HUDEP-2 (cell line): ENCODE measurements at regions not wholly inside any gene's neighbourhood (a gene's known extent, or its start where the extent isn't known, plus 50 kb on each side); places are given as distances from the start of the nearest gene placed in this dataset.

Experiments
- DNase-seq, 76 experiments: peaks; one replicate each; lab custom pipeline; 2025; ENCODE audit not compliant: unreplicated experiment in 76 of 76; lab: John Stamatoyannopoulos, UW

GRCh38 chr13:70923863-70924752 is 815.9 kb upstream of the KLHL1 start:
- DNase-seq = no peak

- DNase-seq = no peak
These were observed 803.0 kb upstream of the KLHL1 start for GRCh38 chr13:70911286-70911685.

GRCh38 chr13:70908795-70909194 is 800.5 kb upstream of the KLHL1 start:
- no peak for DNase-seq

DNA sequence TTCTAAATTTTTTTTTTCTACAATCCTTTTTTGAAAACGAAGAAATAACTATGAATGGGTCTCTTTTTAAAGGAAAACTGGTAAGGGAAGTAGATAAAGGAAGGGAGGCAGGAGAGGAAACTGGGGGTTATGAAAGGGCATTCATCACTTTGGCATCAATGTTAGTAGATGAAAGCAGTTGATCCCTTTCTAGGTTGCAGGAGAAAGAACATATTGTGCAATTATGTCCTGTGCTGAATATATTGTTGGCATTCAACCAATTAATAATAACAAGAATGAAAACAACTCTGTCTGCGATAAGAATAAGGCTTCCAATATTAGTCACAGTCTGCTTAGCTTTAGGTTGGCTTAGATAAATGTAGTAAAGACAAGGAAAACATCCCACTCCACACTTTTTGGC is 796.8 kb upstream of the KLHL1 start:
- no peak for DNase-seq

GRCh38 chr13:70896136-70896535 is 787.9 kb upstream of the KLHL1 start:
- DNase-seq = no peak

- DNase-seq = no peak
These were observed 787.3 kb upstream of the KLHL1 start for GRCh38 chr13:70895599-70895998.

DNA sequence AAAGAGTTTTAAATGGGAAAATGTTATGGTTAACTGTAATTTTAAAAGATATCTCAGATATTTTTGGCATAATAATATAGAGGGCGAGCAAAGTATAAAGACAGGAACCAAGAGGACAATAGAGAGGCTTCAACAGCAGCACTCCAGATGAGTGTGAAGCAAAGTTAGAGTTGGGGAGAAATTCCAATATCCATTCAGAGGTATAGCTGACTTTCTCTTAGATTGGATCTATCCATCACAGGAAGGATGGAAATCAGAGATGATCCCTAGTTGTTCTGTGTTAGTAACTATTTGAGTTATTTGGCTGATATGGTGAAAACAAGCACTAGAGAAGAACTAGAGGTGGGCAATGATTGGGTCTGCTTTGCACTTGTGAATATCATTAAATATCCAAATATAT is 786.0 kb upstream of the KLHL1 start:
- DNase-seq = no peak

DNA sequence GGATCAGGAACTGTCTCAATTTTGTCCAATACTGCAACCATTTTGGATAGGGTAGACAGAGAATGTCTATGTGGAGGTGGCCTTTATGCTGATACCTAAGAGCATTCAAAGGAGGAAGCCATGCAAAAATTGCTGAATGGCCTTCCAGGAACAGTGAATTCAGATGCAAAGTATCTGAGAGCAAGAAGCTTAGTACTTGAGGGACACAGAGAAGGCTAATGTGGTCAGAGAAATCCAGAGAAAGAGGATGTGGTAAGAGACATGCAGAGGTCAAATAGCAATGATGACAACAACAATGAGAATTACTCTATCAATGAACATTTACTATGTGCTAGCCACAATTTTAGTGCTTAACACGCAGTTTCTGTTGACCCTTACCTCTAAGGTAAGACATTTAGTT is 785.6 kb upstream of the KLHL1 start:
- DNase-seq = no peak

- DNase-seq = no peak
These were observed 782.0 kb upstream of the KLHL1 start for GRCh38 chr13:70890289-70890688.

GRCh38 chr13:70889163-70889562 is 780.9 kb upstream of the KLHL1 start:
- DNase-seq = no peak

DNA sequence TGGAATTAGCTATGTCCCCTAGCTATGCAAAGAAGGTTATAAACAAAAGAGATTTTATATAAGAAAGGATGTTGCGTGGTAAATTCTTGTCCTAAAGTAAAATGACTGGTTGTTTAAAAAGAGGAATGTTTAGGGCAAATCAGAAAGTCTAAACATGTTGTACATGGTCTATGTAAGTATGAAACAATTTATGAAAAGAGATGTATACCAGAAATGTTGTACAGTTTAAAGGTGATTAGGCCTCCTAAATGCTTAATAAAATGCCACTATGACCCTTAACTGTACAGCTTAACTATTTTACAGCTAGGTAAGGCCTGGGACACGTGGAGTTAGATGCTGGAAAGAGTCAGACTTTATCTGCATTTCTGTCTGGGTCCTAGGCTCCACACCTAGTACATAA is 775.9 kb upstream of the KLHL1 start:
- no peak for DNase-seq

DNA sequence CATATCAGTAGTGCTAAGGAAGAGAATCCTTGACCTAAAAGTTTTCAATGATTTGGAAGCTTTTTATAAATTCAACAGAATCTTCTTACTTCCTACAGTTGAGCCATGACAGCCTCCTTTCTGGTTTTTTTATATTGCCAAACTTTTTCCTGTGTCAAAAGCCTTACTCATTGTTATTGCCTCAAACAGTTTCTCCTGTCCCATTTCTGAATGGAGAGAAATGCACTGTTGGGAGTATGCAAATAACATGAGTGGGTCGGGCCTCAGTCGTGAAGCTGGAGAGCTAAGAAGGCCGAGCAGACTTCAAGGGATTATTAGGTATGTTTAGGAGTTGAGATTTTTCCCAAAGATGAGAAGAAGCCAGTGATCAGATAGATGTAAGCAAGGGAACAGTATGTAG is 766.4 kb upstream of the KLHL1 start:
- DNase-seq = no peak

DNA sequence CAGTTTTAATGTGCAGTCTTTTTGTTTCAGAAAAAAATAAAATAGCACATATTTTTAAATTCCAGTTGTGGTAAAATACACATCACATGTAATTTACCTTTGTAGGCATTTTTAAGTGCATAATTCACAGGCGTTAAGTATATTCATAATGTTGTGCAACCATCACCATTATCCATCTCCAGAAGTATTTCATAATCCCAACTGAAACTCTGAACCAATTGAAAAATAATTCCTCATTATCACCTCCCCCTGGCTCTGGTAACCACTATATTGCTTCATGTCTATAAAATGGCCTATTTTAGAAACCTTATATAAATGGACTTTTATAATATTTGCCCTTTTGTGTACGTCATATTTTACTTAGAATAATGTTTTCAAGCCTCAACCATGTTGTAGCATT is 756.5 kb upstream of the KLHL1 start:
- DNase-seq = no peak

- DNase-seq = no peak
These were observed 748.5 kb upstream of the KLHL1 start for GRCh38 chr13:70856711-70857110.

- DNase-seq = no peak
These were observed 747.8 kb upstream of the KLHL1 start for GRCh38 chr13:70856025-70856424.

GRCh38 chr13:70849222-70849621 is 741.0 kb upstream of the KLHL1 start:
- no peak for DNase-seq

- no peak for DNase-seq
These were observed 736.3 kb upstream of the KLHL1 start for GRCh38 chr13:70844391-70845108.

DNA sequence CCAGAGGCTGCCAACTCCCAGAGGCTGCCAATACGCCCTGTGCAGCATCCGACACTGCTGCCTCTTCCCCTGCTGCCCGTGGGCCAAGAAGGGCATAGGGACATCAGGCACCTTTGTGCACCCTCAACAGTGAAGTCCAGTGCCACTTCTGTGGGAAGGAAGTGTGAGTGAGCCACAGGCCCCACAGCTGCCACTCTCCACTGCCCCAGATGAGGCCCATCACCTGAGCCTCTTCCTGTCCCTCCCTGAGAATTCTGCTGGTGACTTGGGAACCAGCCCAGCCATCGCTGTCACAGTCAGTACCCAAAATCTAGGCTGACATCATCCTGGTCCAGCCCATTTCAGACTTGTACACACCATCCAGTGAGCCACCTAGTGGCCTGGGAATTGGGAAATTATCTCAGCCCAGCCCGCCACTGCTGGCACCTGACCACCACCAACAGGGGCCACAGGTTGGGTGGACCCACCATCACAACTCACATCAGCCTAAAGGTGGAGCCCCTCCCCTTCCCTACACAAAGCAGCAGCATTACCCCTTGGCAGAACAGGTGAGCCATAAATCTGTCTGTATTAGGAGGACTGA is 733.9 kb upstream of the KLHL1 start:
- no peak for DNase-seq

DNA sequence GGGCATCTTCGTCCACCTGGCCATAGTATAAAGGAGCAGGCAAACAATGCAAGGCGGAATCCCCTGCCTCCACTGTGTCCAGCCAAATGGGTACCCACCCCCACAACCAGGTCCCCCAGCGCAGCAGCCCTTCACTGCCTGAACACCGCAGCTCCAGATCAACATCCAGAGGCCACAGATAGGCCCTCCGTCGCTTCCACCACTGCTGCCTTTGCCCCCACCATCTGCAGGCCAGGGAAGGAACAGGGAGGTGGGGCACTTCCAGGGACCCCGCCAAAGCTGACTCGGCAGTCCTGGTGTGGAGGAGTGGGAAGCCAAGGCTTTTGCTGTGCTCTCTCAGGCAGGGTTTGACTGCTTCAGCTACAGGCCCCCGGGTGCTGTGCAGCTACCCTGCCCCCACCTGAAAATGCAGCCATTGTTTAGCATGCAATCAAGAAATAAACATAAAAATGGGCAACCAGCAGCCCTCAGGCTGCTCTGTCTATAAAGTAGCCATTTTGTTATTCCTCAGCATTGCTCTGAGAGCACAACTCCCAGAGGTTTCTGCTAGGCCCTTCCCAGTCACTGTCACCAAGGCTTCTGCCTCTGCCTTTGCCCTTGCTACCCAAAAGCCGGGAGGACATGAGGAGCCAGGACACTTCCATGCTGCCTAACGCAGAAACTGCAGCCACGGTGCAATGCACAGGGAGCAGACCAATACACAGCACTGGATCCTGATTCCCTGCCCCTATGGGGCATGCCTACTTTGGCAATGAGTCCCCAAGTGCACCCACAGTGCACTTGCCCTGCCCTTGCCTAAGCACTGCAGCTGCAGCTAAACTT is 733.2 kb upstream of the KLHL1 start:
- DNase-seq = no peak

- DNase-seq = no peak
These were observed 727.1 kb upstream of the KLHL1 start for GRCh38 chr13:70835371-70835770.

DNA sequence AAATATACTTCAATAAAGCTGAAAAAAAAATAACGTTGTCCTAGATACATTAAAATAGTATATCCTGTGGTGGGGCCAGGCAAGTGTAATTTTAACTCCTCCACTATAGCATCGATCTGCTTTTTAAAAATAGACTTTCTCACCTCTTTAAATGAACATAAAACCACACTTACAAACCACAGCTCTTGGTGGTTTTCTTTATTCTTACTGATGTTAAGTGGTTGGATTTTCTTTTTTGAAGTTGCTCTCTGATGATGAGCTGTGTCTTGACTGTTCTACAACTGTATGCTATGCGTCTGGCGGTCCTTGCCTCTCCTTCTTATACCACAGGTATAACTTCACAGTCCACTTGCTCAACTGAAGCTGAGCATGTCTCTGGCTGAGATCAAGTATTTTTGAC is 721.5 kb upstream of the KLHL1 start:
- no peak for DNase-seq
